BJ (cell line): ENCODE measurements at regions not wholly inside any gene's neighbourhood (a gene's known extent, or its start where the extent isn't known, plus 50 kb on each side); places are given as distances from the start of the nearest gene placed in this dataset.

Experiments
- CTCF ChIA-PET: fragments of 350-600 bp; formaldehyde crosslinking; extraction: SDS; loops from one replicate; lab custom pipeline; 2021; ENCODE audit warnings: antibody characterized with exemption, inconsistent platforms; lab: Yijun Ruan, JAX
- POLR2A ChIA-PET: fragments of 300-600 bp; sonication (Branson Sonifier 250); formaldehyde crosslinking; extraction: SDS; loops from one replicate; lab custom pipeline; 2021; ENCODE audit warnings: antibody characterized with exemption; lab: Charles Lee
- DNase-seq: peaks from one replicate; pipeline ENCODE4 v3.0.0-alpha.2; 2011; ENCODE audit warnings: low read depth
- H3K27me3 ChIP-seq: 2 replicates; pipeline ENCODE4 v1.6.0; 2011; ENCODE audit warnings: low read length; ENCODE audit not compliant: control insufficient read depth, insufficient read depth
- H3K36me3 ChIP-seq: 2 replicates; pipeline ENCODE4 v1.5.1; 2011; ENCODE audit warnings: low read length; ENCODE audit not compliant: control insufficient read depth, insufficient read depth
- H3K4me3 ChIP-seq: 2 replicates; pipeline ENCODE4 v1.5.1; 2011; ENCODE audit warnings: low read depth, mild to moderate bottlenecking, control low read depth, low read length
- CTCF ChIP-seq: IDR thresholded peaks from 2 replicates; pipeline ENCODE4 v1.5.1; 2011; ENCODE audit warnings: low read depth, mild to moderate bottlenecking, control low read depth, inconsistent platforms, low read length, moderate library complexity; ENCODE audit not compliant: insufficient read depth

- CTCF ChIA-PET: no interaction called here
- Histone ChIP-seq H3K4me3 (no peak overlapping the region), H3K36me3 (no peaks in the 10 kb centered on the region), H3K27me3 (no peaks in the 10 kb centered on the region)
- TF ChIP-seq CTCF: no peak
- DNase-seq: no peak
- POLR2A ChIA-PET: no interaction called here
Measured at GRCh38 chr5:29942089-29942488, 1251.4 kb upstream of the CDH6 start.

GRCh38 chr5:29939988-29940387, 1253.5 kb upstream of the CDH6 start:
- no peak overlapping the region for H3K4me3 ChIP-seq
- H3K27me3 ChIP-seq: no peaks in the 10 kb centered on the region
- CTCF ChIA-PET: no interaction called here
- TF ChIP-seq CTCF: no peak
- H3K36me3 ChIP-seq: no peaks in the 10 kb centered on the region
- DNase-seq: no peak
- POLR2A ChIA-PET: no interaction called here

GRCh38 chr5:29935371-29935770, 1258.1 kb upstream of the CDH6 start:
- DNase-seq: no peak
- ChIA-PET CTCF (interaction anchor here (1.1 kb wide), 1 partner anchor 25 kb away, joined by 3 read pairs; no protein-coding TSS in a partner anchor), POLR2A (no interaction called here)
- no peak overlapping the region for H3K4me3 ChIP-seq
- no peak for TF ChIP-seq CTCF
- H3K27me3 ChIP-seq: no peaks in the 10 kb centered on the region
- no peaks in the 10 kb centered on the region for H3K36me3 ChIP-seq

GRCh38 chr5:29930316-29930715, 1263.2 kb upstream of the CDH6 start:
- CTCF ChIA-PET: no interaction called here
- POLR2A ChIA-PET: no interaction called here
- no peak overlapping the region for H3K4me3 ChIP-seq
- no peaks in the 10 kb centered on the region for H3K36me3 ChIP-seq
- DNase-seq: no peak
- no peaks in the 10 kb centered on the region for H3K27me3 ChIP-seq
- no peak for TF ChIP-seq CTCF

- Histone ChIP-seq H3K36me3 (no peaks in the 10 kb centered on the region), H3K4me3 (no peak overlapping the region), H3K27me3 (no peaks in the 10 kb centered on the region)
- no peak for DNase-seq
- ChIA-PET POLR2A (no interaction called here), CTCF (no interaction called here)
- TF ChIP-seq CTCF: no peak
Measured at GRCh38 chr5:29924107-29924506, 1269.4 kb upstream of the CDH6 start.
